ENCODE measurements at regions not wholly inside any gene's neighbourhood (a gene's known extent, or its start where the extent isn't known, plus 50 kb on each side); places are given as distances from the start of the nearest gene placed in this dataset.

- TF ChIP-seq CTCF (IDR thresholded peaks at IDR 0.05; ENCODE audit: low read depth, low read length, missing control alignments), result no peak
- no peak overlapping the region for H3K4me3 ChIP-seq (replicated peaks; ENCODE audit: low read depth, low read length)
- DNase-seq (ENCODE audit: extremely low read depth, low read depth), result no peak
These were observed 51.3 kb upstream of the ARMC2 start for GRCh38 chr6:108796875-108797274.

- no peak overlapping the region for H3K4me3 ChIP-seq (replicated peaks; ENCODE audit: low read depth, low read length)
- no peak for DNase-seq (ENCODE audit: extremely low read depth, low read depth)
- TF ChIP-seq CTCF (IDR thresholded peaks at IDR 0.05; ENCODE audit: low read depth, low read length, missing control alignments), result no peak
These were observed 50.1 kb upstream of the ARMC2 start for GRCh38 chr6:108797951-108798669.
